PC-3 (cell line): ENCODE measurements at regions not wholly inside any gene's neighbourhood (a gene's known extent, or its start where the extent isn't known, plus 50 kb on each side); places are given as distances from the start of the nearest gene placed in this dataset.

ENCODE experiments used
- ATAC-seq: fragments of 200-7000 bp; cut with Tn5 transposase; 2 replicates; pipeline ENCODE4 v1.9.1; 2020; ENCODE audit warnings: mild to moderate bottlenecking, moderate library complexity
- BruUV-seq: library from RNA; stranded (reverse); fragments of 400-500 nt; replicated peaks from 2 replicates; lab custom pipeline; 2021; lab: Mats Ljungman, UMichigan
- CTCF ChIA-PET: fragments of 300-600 bp; sonication (Branson Sonifier 250); formaldehyde crosslinking; loops from one replicate; lab custom pipeline; 2022; ENCODE audit warnings: antibody characterized with exemption; lab: Charles Lee
- POLR2A ChIA-PET: fragments of 300-600 bp; sonication (Branson Sonifier 250); formaldehyde crosslinking; loops from one replicate; lab custom pipeline; 2022; ENCODE audit warnings: antibody characterized with exemption; ENCODE audit not compliant: unreplicated experiment; lab: Charles Lee
- DNase-seq: peaks from one replicate; pipeline ENCODE4 v3.0.0-alpha.2; 2015
- H2AFZ ChIP-seq: fragments of 300-600 bp; sonication (generic); 2 replicates; pipeline ENCODE4 v1.6.0; 2016; ENCODE audit warnings: antibody characterized with exemption, low read length
- H3F3A ChIP-seq: fragments of 300-600 bp; sonication (generic); one replicate; pipeline ENCODE4 v1.6.0; 2017; ENCODE audit warnings: antibody characterized with exemption, low read length, control low read depth, mild to moderate bottlenecking; ENCODE audit not compliant: unreplicated experiment
- H3K27ac ChIP-seq: fragments of 300-600 bp; sonication (generic); 2 replicates; pipeline ENCODE4 v1.5.1; 2016; ENCODE audit warnings: mild to moderate bottlenecking, low read length
- H3K27me3 ChIP-seq: fragments of 300-600 bp; sonication (generic); 2 replicates; pipeline ENCODE4 v1.6.1; 2016; ENCODE audit warnings: low read length, mixed read lengths
- H3K36me3 ChIP-seq: fragments of 300-600 bp; sonication (generic); 2 replicates; pipeline ENCODE4 v1.6.1; 2016; ENCODE audit warnings: low read depth, mixed run types, low read length, mixed read lengths
- H3K4me1 ChIP-seq: fragments of 300-600 bp; sonication (generic); 2 replicates; pipeline ENCODE4 v1.5.1; 2016; ENCODE audit warnings: low read length; ENCODE audit not compliant: insufficient read depth
- H3K4me2 ChIP-seq: fragments of 300-600 bp; sonication (generic); 2 replicates; pipeline ENCODE4 v1.6.0; 2016; ENCODE audit warnings: low read length
- H3K4me3 ChIP-seq: fragments of 300-600 bp; sonication (generic); 2 replicates; pipeline ENCODE4 v1.5.1; 2016; ENCODE audit warnings: mild to moderate bottlenecking, low read length, mixed read lengths
- H3K79me2 ChIP-seq: fragments of 300-600 bp; sonication (generic); 2 replicates; pipeline ENCODE4 v1.6.1; 2017; ENCODE audit warnings: low read length, mixed read lengths
- H3K9ac ChIP-seq: fragments of 300-600 bp; sonication (generic); 2 replicates; pipeline ENCODE4 v1.6.0; 2016; ENCODE audit warnings: mild to moderate bottlenecking, low read length
- H3K9me2 ChIP-seq: fragments of 300-600 bp; sonication (generic); replicated peaks from 2 replicates; pipeline ENCODE4 v1.6.1; 2016; ENCODE audit warnings: mixed run types, low read length, mixed read lengths
- H3K9me3 ChIP-seq: fragments of 300-600 bp; sonication (generic); 2 replicates; pipeline ENCODE4 v1.6.1; 2016; ENCODE audit warnings: low read length, mixed read lengths
- H4K20me1 ChIP-seq: fragments of 300-600 bp; sonication (generic); 2 replicates; pipeline ENCODE4 v1.6.1; 2016; ENCODE audit warnings: low read length, mixed read lengths
- CTCF ChIP-seq: fragments of 300-600 bp; sonication (generic); conservative IDR thresholded peaks from 2 replicates; pipeline ENCODE4 v1.5.1; 2017; ENCODE audit warnings: antibody characterized with exemption, low read depth, mild to moderate bottlenecking, low read length
- EZH2 ChIP-seq: fragments of 300-600 bp; sonication (generic); IDR thresholded peaks from one replicate; pipeline ENCODE4 v1.6.1; 2017; ENCODE audit warnings: antibody characterized with exemption, mild to moderate bottlenecking, low read length; ENCODE audit not compliant: unreplicated experiment
- EZH2phosphoT487 ChIP-seq: fragments of 300-600 bp; sonication (generic); IDR thresholded peaks from 2 replicates; pipeline ENCODE4 v1.6.1; 2018; ENCODE audit warnings: mild to moderate bottlenecking, antibody characterized with exemption, low read length, borderline replicate concordance
- intact Hi-C: fragments of 100-400 bp; cut with micrococcal nuclease; formaldehyde crosslinking; loops from 2 replicates; pipeline ENCODE4 v1.9.0; 2023

DNA sequence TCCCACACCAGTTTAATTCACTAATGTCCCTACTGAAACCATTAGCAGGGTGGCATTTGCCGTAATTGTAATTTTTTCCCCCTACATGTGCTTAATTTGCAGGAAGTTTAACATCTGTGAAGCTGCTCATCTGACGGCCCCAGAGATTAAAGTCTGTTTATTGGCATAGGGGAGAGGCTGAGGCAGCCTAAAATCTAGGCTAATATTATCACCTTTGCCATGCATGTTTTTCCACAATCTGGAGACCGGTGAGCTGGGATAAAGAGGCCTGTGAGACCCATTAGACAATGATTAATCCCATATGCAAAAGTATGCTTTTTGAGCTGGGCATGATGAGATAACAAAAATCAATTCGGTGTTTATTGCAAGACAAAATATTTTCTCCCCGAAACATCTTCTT is 561.2 kb upstream of the ALCAM start:
- intact Hi-C loops: loop anchor here (2.0 kb wide), 1 partner anchor 73 kb away; no protein-coding TSS in a partner anchor
- H3K4me2 ChIP-seq: no peak overlapping the region
- no peak overlapping the region for H3K4me3 ChIP-seq
- no TSS peak for BruUV-seq
- H2AFZ ChIP-seq: no peak overlapping the region
- H3K4me1 ChIP-seq: no peaks in the 10 kb centered on the region
- H3K36me3 ChIP-seq: no peaks in the 10 kb centered on the region
- H3K9ac ChIP-seq: no peak overlapping the region
- no peaks in the 10 kb centered on the region for H4K20me1 ChIP-seq
- POLR2A ChIA-PET: no interaction called here
- DNase-seq (no peak), ATAC-seq (no peak)
- no peaks in the 10 kb centered on the region for H3K79me2 ChIP-seq
- H3K9me3 ChIP-seq: no peaks in the 10 kb centered on the region
- no peaks in the 10 kb centered on the region for H3K27me3 ChIP-seq
- no peaks in the 10 kb centered on the region for H3K9me2 ChIP-seq
- no peak overlapping the region for H3K27ac ChIP-seq
- CTCF ChIA-PET: no interaction called here
- TF ChIP-seq EZH2: no peak
- no peak for TF ChIP-seq EZH2phosphoT487
- TF ChIP-seq CTCF: no peak
- no peaks in the 10 kb centered on the region for H3F3A ChIP-seq

GRCh38 chr3:104810896-104811295 is 555.8 kb upstream of the ALCAM start:
- BruUV-seq: no TSS peak
- no peak for TF ChIP-seq EZH2
- TF ChIP-seq EZH2phosphoT487: no peak
- no peak for TF ChIP-seq CTCF
- Histone ChIP-seq H3K4me3 (no peak overlapping the region), H3K27me3 (no peaks in the 10 kb centered on the region), H3F3A (no peaks in the 10 kb centered on the region), H2AFZ (no peak overlapping the region), H3K9ac (no peak overlapping the region), H3K9me2 (no peaks in the 10 kb centered on the region), H4K20me1 (no peaks in the 10 kb centered on the region), H3K36me3 (no peaks in the 10 kb centered on the region), H3K4me2 (no peak overlapping the region), H3K9me3 (no peaks in the 10 kb centered on the region), H3K79me2 (no peaks in the 10 kb centered on the region), H3K4me1 (no peaks in the 10 kb centered on the region), H3K27ac (no peak overlapping the region)
- DNase-seq: no peak
- ChIA-PET POLR2A (no interaction called here), CTCF (no interaction called here)
- intact Hi-C loops: no loop called here
- no peak for ATAC-seq

DNA sequence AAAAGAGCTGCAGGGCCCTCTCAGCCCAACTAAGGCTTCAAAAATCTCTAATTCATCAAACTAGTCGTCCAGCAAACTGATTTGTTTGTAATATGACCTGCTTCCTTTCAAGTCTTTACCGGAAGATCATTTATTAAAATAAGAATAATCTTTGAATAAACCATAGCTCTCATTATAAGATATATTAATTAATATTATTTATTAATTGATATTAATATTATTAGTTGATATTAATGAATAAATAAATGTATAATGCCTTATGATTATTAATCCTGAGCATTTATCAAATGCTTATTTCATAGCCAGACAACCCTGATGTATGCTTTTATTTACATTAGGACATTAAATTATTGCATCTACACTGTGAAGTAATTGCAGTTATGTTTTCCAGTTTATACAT is 550.7 kb upstream of the ALCAM start:
- POLR2A ChIA-PET: interaction anchor here (0.6 kb wide), 1 partner anchor 48 kb away, joined by 4 read pairs; no protein-coding TSS in a partner anchor
- intact Hi-C loops: no loop called here
- no peaks in the 10 kb centered on the region for H4K20me1 ChIP-seq

More for the DNA sequence above, 550.7 kb upstream of the ALCAM start:
- Histone ChIP-seq H3K4me2 (no peak overlapping the region), H3K4me1 (no peaks in the 10 kb centered on the region), H3K9me2 (no peaks in the 10 kb centered on the region), H3K4me3 (no peak overlapping the region), H3K36me3 (no peaks in the 10 kb centered on the region), H3K79me2 (no peaks in the 10 kb centered on the region), H3F3A (no peaks in the 10 kb centered on the region), H3K9ac (no peak overlapping the region), H3K27me3 (no peaks in the 10 kb centered on the region), H3K27ac (no peak overlapping the region), H3K9me3 (peaks cover 5% of the 10 kb centered on the region; the same call in 1 of the 2 replicates), H2AFZ (no peak overlapping the region)
- ATAC-seq (no peak), DNase-seq (no peak)
- no TSS peak for BruUV-seq
- TF ChIP-seq EZH2phosphoT487 (no peak), EZH2 (no peak), CTCF (no peak)
- CTCF ChIA-PET: no interaction called here
